Lung (tissue), 11 donors: ENCODE measurements at regions not wholly inside any gene's neighbourhood (a gene's known extent, or its start where the extent isn't known, plus 50 kb on each side); places are given as distances from the start of the nearest gene placed in this dataset.

Experiments used
- ATAC-seq: fragments of 200-7000 bp; cut with Tn5 transposase; one replicate; pipeline ENCODE4 v1.9.1; 2020; ENCODE audit warnings: moderate number of reproducible peaks; ENCODE audit not compliant: insufficient read depth, low FRiP score
- DNase-seq, 3 donors: peaks; one replicate each; pipeline ENCODE4 v3.0.0-alpha.2; 2013 to 2017
- H3K27ac ChIP-seq, 2 donors: one replicate each; pipeline ENCODE4 v1.5.1; 2013; ENCODE audit warnings: mild to moderate bottlenecking in 2 of 2, moderate library complexity in 2 of 2, control low read depth in 1 of 2, inconsistent platforms in 1 of 2, low read depth in 1 of 2, low read length in 1 of 2
- H3K27me3 ChIP-seq, 3 donors: one replicate each; pipeline ENCODE4 v1.5.1; 2013; ENCODE audit warnings: low read length in 2 of 3; ENCODE audit not compliant: control insufficient read depth in 3 of 3, insufficient read depth in 3 of 3
- H3K36me3 ChIP-seq, 4 donors: one replicate each; pipeline ENCODE4 v1.5.1; 2013; ENCODE audit warnings: low read length in 4 of 4, mild to moderate bottlenecking in 1 of 4, moderate library complexity in 1 of 4; ENCODE audit not compliant: control insufficient read depth in 4 of 4, insufficient read depth in 4 of 4
- H3K4me1 ChIP-seq, 5 donors: one replicate each; pipeline ENCODE4 v1.5.1; 2013; ENCODE audit warnings: low read length in 5 of 5, mild to moderate bottlenecking in 2 of 5, moderate library complexity in 1 of 5; ENCODE audit not compliant: control insufficient read depth in 5 of 5, insufficient read depth in 5 of 5
- H3K4me3 ChIP-seq: one replicate; pipeline ENCODE4 v1.5.1; 2013; ENCODE audit warnings: mild to moderate bottlenecking, control low read depth, moderate library complexity
- H3K9ac ChIP-seq, 2 donors: one replicate each; pipeline ENCODE4 v1.5.1; 2013; ENCODE audit warnings: low read length in 2 of 2, control low read depth in 1 of 2; ENCODE audit not compliant: insufficient read depth in 1 of 2
- H3K9me3 ChIP-seq, 4 donors: one replicate each; pipeline ENCODE4 v1.5.1; 2013; ENCODE audit warnings: low read length in 3 of 4, mild to moderate bottlenecking in 1 of 4, moderate library complexity in 1 of 4; ENCODE audit not compliant: control insufficient read depth in 4 of 4, insufficient read depth in 3 of 4
- WGBS, 2 donors: extraction: QIAGEN DNeasy Blood & Tissue Kit; methylation state at CpG; one replicate each; pipeline ENCODE4 v1.1.7; 2013; 5-methylcytosine and 5-hydroxymethylcytosine counted together
- TF ChIP-seq, protein P1 (sequence below): IDR thresholded peaks from 2 replicates; pipeline ENCODE4 v1.5.1; 2012; ENCODE audit warnings: mild to moderate bottlenecking; ENCODE audit errors: control extremely low read depth, extremely low read depth
- donor health status: control.
- donor health status: control.
- donor health status: Bipolar disorder and iron deficiency.
- donor health status: healthy.
- donor health status: DM: yes; HTN: yes; CAD: no.

DNA sequence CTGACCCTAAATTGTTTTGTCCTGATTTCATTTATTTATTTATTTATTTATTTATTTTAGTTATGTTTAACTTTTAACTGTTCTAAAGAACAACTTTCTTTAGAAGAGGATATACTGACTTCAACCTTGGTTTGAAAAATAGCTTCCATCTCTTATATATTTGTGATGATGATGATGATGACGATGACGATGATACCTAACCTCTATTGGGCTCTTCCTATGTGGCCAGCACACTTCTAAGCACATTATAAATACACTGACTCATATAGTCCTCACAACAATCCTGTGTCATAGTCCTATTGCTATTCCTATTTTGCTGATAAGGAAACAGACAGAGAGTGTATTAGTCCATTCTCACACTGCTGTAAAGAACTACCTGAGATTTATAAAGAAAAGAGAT is 162.9 kb upstream of the KIAA1217 start:
- WGBS, 2 donors = 92 to 96% methylated on average over 2 of the region's 2 CpGs
- Histone ChIP-seq H3K36me3 (no peaks in the 10 kb centered on the region), H3K4me1 (no peaks in the 10 kb centered on the region), H3K27ac (no peak overlapping the region), H3K9ac (no peak overlapping the region), H3K9me3 (peaks cover 0 to 6% (median 0%) of the 10 kb centered on the region in 4 donors), H3K4me3 (no peak overlapping the region), H3K27me3 (no peaks in the 10 kb centered on the region)
- DNase-seq (no peak), ATAC-seq (no peak)
- TF ChIP-seq, protein P1, sequence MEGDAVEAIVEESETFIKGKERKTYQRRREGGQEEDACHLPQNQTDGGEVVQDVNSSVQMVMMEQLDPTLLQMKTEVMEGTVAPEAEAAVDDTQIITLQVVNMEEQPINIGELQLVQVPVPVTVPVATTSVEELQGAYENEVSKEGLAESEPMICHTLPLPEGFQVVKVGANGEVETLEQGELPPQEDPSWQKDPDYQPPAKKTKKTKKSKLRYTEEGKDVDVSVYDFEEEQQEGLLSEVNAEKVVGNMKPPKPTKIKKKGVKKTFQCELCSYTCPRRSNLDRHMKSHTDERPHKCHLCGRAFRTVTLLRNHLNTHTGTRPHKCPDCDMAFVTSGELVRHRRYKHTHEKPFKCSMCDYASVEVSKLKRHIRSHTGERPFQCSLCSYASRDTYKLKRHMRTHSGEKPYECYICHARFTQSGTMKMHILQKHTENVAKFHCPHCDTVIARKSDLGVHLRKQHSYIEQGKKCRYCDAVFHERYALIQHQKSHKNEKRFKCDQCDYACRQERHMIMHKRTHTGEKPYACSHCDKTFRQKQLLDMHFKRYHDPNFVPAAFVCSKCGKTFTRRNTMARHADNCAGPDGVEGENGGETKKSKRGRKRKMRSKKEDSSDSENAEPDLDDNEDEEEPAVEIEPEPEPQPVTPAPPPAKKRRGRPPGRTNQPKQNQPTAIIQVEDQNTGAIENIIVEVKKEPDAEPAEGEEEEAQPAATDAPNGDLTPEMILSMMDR = no peak

DNA sequence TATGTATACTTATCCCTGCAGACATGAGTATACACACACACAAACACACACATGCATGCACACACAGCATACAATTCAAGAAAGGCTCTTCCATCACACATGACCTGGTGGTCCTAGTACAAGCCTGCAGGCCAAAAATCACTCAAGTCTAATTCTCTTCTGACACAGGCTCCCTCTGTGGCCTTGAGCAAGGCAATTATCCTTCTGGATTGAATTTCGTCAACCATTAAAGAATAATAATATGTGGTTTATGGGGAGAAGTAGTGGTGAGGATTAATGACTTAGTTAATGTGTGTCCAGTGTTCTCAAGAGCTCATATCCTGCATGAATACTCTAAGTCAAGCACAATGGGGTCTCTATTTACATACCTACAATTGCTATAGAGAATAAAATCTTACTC is 161.8 kb upstream of the KIAA1217 start:
- no peaks in the 10 kb centered on the region for H3K4me1 ChIP-seq
- no peak overlapping the region for H3K4me3 ChIP-seq
- H3K27me3 ChIP-seq = no peaks in the 10 kb centered on the region
- no peak overlapping the region for H3K9ac ChIP-seq
- no peak overlapping the region for H3K27ac ChIP-seq
- H3K9me3 ChIP-seq = peaks cover 0 to 6% (median 0%) of the 10 kb centered on the region in 4 donors
- ATAC-seq (no peak), DNase-seq (no peak)
- no peaks in the 10 kb centered on the region for H3K36me3 ChIP-seq
- 93% methylated on average over 1 of the region's 1 CpG for WGBS, 2 donors
- TF ChIP-seq, protein P1 = no peak

DNA sequence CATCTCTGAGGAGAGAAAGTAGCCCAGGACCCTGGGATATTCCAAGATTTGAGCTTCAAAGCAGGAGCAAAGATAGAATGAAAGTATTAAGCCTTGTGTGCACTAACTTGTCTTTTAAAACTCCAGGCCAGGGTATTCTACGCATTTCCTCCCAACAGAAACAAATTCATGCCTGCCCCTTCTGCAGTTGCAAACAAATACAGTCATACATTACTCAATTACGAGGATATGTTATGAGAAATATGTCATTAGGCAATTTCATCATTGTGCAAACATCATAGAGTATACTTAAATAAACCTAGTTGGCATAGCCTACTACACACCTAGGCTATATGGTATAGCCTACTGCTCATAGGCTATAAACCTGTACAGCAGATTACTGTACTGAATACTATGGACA is 154.5 kb upstream of the KIAA1217 start:
- H3K9me3 ChIP-seq = peaks cover 0 to 6% (median 0%) of the 10 kb centered on the region in 4 donors
- DNase-seq (no peak), ATAC-seq (no peak)
- H3K9ac ChIP-seq = no peak overlapping the region
- TF ChIP-seq, protein P1 = no peak
- no peaks in the 10 kb centered on the region for H3K27me3 ChIP-seq
- no peaks in the 10 kb centered on the region for H3K4me1 ChIP-seq
- H3K27ac ChIP-seq = no peak overlapping the region
- no peak overlapping the region for H3K4me3 ChIP-seq
- 72 to 91% methylated on average over 2 of the region's 2 CpGs for WGBS, 2 donors
- no peaks in the 10 kb centered on the region for H3K36me3 ChIP-seq

DNA sequence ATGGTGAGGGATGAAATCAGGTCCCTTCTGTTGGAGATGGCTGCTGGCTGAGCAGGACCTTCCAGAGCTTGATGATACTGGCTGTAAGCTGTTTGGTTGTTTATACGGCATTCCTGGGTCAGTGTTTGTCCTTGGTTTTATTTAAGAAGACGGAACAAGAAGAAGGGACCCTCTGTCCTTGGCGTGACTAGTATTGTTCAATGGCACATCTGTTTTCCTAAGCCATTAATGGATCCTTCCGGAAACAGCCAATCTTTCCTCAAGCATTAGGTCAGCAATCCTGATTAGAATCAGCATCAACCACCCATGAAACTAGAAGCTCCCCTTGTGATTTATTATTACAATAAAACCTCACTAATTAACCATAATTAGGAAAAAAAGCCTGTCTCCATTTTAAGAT is 128.7 kb upstream of the KIAA1217 start:
- Histone ChIP-seq H3K9me3 (no peaks in the 10 kb centered on the region), H3K27ac (no peak overlapping the region), H3K4me1 (peaks cover 0 to 3% (median 0%) of the 10 kb centered on the region in 5 donors), H3K9ac (no peak overlapping the region), H3K4me3 (no peak overlapping the region), H3K27me3 (no peaks in the 10 kb centered on the region), H3K36me3 (no peaks in the 10 kb centered on the region)
- ATAC-seq (no peak), DNase-seq (peak in 1 of 3 donors; percentile 51)
- 74 to 82% methylated on average over 4 of the region's 4 CpGs for WGBS, 2 donors
- TF ChIP-seq, protein P1 = no peak
